ENCODE measurements at regions not wholly inside any gene's neighbourhood (a gene's known extent, or its start where the extent isn't known, plus 50 kb on each side); places are given as distances from the start of the nearest gene placed in this dataset.

DNA sequence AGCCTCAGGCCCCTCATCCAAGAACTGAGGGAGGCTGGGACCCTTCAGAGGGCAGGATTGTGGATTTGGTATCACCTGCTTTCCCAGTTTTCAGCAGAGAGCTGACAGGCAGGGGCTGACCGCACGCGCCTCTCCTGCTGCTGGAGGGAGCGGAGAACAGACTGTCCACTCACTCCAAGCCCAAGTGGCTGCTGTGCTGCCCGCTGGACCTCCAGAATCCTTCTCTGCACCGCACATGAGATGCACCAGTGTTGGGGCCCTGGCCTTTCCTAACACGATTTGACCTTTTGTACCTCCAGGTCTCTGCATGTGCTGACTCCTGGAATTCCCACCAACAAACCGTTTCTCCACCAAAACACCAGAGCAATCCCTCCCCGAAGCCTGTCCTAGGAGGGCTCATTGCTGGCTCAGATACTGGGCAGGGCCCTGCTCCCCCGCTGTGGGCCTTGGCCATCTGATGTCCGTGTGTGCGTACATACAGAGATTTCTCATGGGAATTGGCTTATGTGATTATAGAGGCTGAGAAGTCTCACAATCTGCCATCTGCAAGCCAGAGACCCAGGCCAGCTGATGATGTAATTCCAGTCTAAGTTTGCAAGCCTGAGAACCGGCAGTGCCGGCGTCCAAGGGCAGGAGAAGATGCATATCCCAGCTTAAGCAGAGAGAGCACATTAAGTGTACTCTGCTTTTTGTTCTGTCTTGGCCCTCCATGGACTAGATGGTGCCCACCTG is 141.7 kb downstream of the GADD45G start:
- Histone ChIP-seq H3K4me1 (ENCODE audit: control insufficient read depth in 2 of 2, insufficient read depth in 2 of 2, low read length in 1 of 2) (peaks cover 0 to 8% of the 10 kb centered on the region in 2 donors), H3K9me3 (ENCODE audit: control insufficient read depth in 2 of 2, insufficient read depth in 1 of 2, low read depth in 1 of 2, low read length in 1 of 2) (peaks cover 0 to 9% of the 10 kb centered on the region in 2 donors), H3K4me3 (ENCODE audit: low read depth in 1 of 2, low read length in 2 of 2) (no peak overlapping the region), H3K27me3 (ENCODE audit: control insufficient read depth in 1 of 2, insufficient read depth in 2 of 2, low read length in 2 of 2) (no peaks in the 10 kb centered on the region), H3K36me3 (ENCODE audit: control insufficient read depth in 2 of 2, insufficient read depth in 2 of 2, low read length in 1 of 2) (no peaks in the 10 kb centered on the region), H3K27ac (ENCODE audit: low read depth in 2 of 2, low read length in 1 of 2) (no peak overlapping the region)
- 77 to 82% methylated on average over 15 of the region's 15 CpGs for WGBS, 2 donors

DNA sequence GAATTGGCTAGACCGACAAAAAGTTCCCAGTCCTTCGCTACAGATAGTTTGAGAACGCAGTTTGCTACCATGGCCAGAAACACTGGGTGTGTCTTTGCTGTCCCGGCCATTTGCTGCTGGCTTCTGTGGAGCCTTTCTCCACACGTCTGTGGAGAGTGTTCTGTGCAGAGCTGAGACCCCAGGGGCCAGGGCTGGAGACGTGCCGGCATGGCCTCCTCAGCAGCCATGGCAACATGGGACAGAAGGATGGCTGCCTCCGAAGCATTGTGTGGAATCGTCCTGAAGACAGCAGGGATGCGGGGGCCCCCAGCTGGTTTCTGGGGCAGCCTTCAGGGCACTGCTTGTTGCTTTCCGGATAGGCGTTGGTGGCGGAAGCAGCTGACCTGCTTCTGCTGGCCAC is 142.8 kb downstream of the GADD45G start:
- WGBS, 2 donors = 85 to 86% methylated on average over 13 of the region's 13 CpGs
- peaks cover 0 to 8% of the 10 kb centered on the region in 2 donors for H3K4me1 ChIP-seq (ENCODE audit: control insufficient read depth in 2 of 2, insufficient read depth in 2 of 2, low read length in 1 of 2)

DNA sequence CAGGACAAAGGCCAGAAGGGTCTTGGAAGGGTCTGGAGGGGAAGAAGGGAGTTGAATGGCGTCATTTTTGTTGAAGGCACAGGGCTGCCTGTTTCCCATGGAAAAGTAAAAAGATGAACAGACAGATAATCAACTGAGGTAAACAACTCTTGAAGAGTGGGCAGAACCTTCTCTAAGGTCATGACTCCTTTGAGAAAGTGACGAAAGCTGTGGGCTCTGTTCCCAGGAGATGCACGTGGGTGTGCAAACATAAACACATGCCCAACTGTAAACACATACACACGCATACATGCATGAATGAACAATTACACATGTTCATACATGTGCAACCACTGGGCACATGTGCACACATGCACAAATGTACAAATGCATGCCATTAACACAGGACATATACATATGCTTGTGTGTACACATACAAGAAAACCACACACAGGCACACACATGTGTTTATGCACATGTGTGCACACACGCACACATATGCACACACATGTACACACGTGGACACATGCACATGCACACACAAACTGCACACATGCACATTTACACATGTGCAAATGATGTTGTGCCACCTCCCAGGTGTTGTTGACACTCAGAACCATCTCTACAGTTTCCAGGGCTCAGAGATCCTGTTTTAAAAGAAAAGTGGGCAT is 143.3 kb downstream of the GADD45G start:
- Histone ChIP-seq H3K4me1 (ENCODE audit: control insufficient read depth in 2 of 2, insufficient read depth in 2 of 2, low read length in 1 of 2) (peaks cover 0 to 8% of the 10 kb centered on the region in 2 donors), H3K9me3 (ENCODE audit: control insufficient read depth in 2 of 2, insufficient read depth in 1 of 2, low read depth in 1 of 2, low read length in 1 of 2) (peaks cover 0 to 9% of the 10 kb centered on the region in 2 donors), H3K36me3 (ENCODE audit: control insufficient read depth in 2 of 2, insufficient read depth in 2 of 2, low read length in 1 of 2) (no peaks in the 10 kb centered on the region), H3K27ac (ENCODE audit: low read depth in 2 of 2, low read length in 1 of 2) (no peak overlapping the region), H3K4me3 (ENCODE audit: low read depth in 1 of 2, low read length in 2 of 2) (no peak overlapping the region), H3K27me3 (ENCODE audit: control insufficient read depth in 1 of 2, insufficient read depth in 2 of 2, low read length in 2 of 2) (no peaks in the 10 kb centered on the region)
- WGBS, 2 donors = 62 to 64% methylated on average over 6 of the region's 6 CpGs

More for the DNA sequence above, 142.8 kb downstream of the GADD45G start:
- Histone ChIP-seq H3K27ac (ENCODE audit: low read depth in 2 of 2, low read length in 1 of 2) (no peak overlapping the region), H3K9me3 (ENCODE audit: control insufficient read depth in 2 of 2, insufficient read depth in 1 of 2, low read depth in 1 of 2, low read length in 1 of 2) (peaks cover 0 to 9% of the 10 kb centered on the region in 2 donors), H3K27me3 (ENCODE audit: control insufficient read depth in 1 of 2, insufficient read depth in 2 of 2, low read length in 2 of 2) (no peaks in the 10 kb centered on the region), H3K4me3 (ENCODE audit: low read depth in 1 of 2, low read length in 2 of 2) (no peak overlapping the region), H3K36me3 (ENCODE audit: control insufficient read depth in 2 of 2, insufficient read depth in 2 of 2, low read length in 1 of 2) (no peaks in the 10 kb centered on the region)

DNA sequence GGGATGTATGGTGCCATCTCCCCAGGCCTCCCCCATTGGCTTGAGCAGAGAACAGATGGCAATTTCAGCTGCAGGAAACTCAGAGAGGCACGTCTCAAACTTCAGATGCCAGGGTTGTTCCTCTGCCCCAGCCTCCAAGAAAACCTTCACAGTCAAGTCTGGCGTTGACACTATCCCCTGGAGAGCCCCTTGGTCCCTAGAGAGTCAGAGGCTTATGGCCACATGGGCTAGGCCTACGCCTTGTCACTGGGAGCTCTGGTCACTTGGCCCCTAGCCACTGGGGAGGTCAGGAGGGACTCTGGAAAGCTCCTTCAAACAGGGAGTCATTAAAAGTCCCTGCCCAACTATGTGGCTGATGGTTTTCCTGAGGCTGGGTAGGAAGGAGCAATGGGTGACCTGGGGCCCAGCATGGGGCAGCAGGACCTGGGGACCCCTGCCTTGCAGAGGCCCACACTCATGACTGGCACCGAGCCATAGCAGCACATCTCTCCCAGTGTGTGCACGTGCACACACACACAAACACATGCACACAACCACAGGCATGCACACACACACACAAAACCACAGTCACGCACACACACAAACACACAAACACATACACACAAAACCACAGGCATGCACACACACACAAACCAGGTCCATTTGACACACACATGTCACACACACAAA is 144.2 kb downstream of the GADD45G start:
- peaks cover 0 to 5% of the 10 kb centered on the region in 2 donors for H3K4me1 ChIP-seq (ENCODE audit: control insufficient read depth in 2 of 2, insufficient read depth in 2 of 2, low read length in 1 of 2)
- 88% methylated on average over 6 of the region's 6 CpGs for WGBS, 2 donors
- H3K27me3 ChIP-seq (ENCODE audit: control insufficient read depth in 1 of 2, insufficient read depth in 2 of 2, low read length in 2 of 2) = no peaks in the 10 kb centered on the region
- H3K9me3 ChIP-seq (ENCODE audit: control insufficient read depth in 2 of 2, insufficient read depth in 1 of 2, low read depth in 1 of 2, low read length in 1 of 2) = peaks cover 0 to 9% of the 10 kb centered on the region in 2 donors
- no peak overlapping the region for H3K4me3 ChIP-seq (ENCODE audit: low read depth in 1 of 2, low read length in 2 of 2)
- no peaks in the 10 kb centered on the region for H3K36me3 ChIP-seq (ENCODE audit: control insufficient read depth in 2 of 2, insufficient read depth in 2 of 2, low read length in 1 of 2)
- H3K27ac ChIP-seq (ENCODE audit: low read depth in 2 of 2, low read length in 1 of 2) = no peak overlapping the region

DNA sequence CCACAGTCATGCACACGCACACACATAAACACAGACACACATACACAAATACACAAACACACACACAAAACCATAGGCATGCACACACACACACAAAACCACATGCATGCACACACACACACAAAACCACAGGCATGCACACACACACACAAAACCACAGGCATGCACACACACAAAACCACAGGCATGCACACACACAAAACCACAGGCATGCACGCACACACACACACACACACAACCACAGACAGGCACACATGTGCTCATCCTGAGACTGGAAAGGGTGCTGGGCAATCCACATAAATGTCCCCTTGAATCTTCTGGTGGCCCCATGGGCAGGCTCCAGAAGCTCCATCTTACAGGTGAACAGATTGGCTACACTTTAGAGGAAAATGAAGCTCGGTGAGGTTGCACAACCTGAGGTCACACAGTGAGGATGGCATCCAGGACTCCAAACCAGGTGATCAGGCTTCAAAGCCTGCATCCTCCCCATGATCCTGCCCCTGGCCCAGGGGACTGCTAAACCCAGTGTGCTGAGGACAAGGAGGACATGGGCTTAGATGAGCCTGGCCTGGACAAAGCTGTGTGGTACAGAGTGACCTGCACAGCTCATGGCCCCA is 144.8 kb downstream of the GADD45G start:
- no peaks in the 10 kb centered on the region for H3K4me1 ChIP-seq (ENCODE audit: control insufficient read depth in 2 of 2, insufficient read depth in 2 of 2, low read length in 1 of 2)
- H3K9me3 ChIP-seq (ENCODE audit: control insufficient read depth in 2 of 2, insufficient read depth in 1 of 2, low read depth in 1 of 2, low read length in 1 of 2) = peaks cover 0 to 9% of the 10 kb centered on the region in 2 donors
- 84 to 93% methylated on average over 3 of the region's 3 CpGs for WGBS, 2 donors
- H3K4me3 ChIP-seq (ENCODE audit: low read depth in 1 of 2, low read length in 2 of 2) = no peak overlapping the region
- H3K27ac ChIP-seq (ENCODE audit: low read depth in 2 of 2, low read length in 1 of 2) = no peak overlapping the region
- no peaks in the 10 kb centered on the region for H3K27me3 ChIP-seq (ENCODE audit: control insufficient read depth in 1 of 2, insufficient read depth in 2 of 2, low read length in 2 of 2)
- no peaks in the 10 kb centered on the region for H3K36me3 ChIP-seq (ENCODE audit: control insufficient read depth in 2 of 2, insufficient read depth in 2 of 2, low read length in 1 of 2)

DNA sequence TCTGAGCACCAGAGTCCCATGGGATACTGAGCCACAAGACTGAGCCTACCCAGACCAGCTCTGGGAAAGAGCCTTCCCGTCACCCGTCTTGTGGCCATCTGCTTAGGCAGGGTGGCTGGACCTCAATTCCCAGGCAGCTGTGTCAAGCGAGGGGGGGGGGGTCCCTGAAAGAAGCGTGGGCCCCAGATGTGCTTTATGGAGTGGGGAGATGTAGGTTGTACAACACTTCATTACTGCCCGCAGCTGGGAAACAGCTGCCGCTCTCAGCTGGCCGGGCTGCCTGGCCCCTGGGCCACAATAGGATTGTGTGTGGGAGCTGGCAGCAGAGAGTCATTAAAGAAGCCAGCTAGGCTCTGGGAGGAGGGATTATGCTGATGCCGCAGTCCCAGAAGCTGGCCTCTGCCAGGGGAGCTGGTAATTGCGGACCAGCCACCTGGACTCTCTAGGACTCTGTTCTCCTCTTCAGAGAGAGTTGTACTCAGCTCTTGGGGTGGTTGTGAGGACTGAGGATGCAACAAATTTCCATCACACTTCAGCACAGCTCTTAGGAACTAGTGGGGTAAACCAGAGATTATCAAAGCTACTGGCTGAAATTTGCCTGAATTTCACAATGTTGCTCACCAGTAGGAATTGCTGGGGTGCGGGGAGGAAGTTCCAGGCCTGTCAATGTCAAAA is 145.4 kb downstream of the GADD45G start:
- H3K4me3 ChIP-seq (ENCODE audit: low read depth in 1 of 2, low read length in 2 of 2) = no peak overlapping the region
- WGBS, 2 donors = 78 to 88% methylated on average over 10 of the region's 10 CpGs
- H3K27me3 ChIP-seq (ENCODE audit: control insufficient read depth in 1 of 2, insufficient read depth in 2 of 2, low read length in 2 of 2) = no peaks in the 10 kb centered on the region
- peaks cover 0 to 9% of the 10 kb centered on the region in 2 donors for H3K9me3 ChIP-seq (ENCODE audit: control insufficient read depth in 2 of 2, insufficient read depth in 1 of 2, low read depth in 1 of 2, low read length in 1 of 2)
- no peaks in the 10 kb centered on the region for H3K4me1 ChIP-seq (ENCODE audit: control insufficient read depth in 2 of 2, insufficient read depth in 2 of 2, low read length in 1 of 2)
- H3K27ac ChIP-seq (ENCODE audit: low read depth in 2 of 2, low read length in 1 of 2) = no peak overlapping the region
- no peaks in the 10 kb centered on the region for H3K36me3 ChIP-seq (ENCODE audit: control insufficient read depth in 2 of 2, insufficient read depth in 2 of 2, low read length in 1 of 2)

DNA sequence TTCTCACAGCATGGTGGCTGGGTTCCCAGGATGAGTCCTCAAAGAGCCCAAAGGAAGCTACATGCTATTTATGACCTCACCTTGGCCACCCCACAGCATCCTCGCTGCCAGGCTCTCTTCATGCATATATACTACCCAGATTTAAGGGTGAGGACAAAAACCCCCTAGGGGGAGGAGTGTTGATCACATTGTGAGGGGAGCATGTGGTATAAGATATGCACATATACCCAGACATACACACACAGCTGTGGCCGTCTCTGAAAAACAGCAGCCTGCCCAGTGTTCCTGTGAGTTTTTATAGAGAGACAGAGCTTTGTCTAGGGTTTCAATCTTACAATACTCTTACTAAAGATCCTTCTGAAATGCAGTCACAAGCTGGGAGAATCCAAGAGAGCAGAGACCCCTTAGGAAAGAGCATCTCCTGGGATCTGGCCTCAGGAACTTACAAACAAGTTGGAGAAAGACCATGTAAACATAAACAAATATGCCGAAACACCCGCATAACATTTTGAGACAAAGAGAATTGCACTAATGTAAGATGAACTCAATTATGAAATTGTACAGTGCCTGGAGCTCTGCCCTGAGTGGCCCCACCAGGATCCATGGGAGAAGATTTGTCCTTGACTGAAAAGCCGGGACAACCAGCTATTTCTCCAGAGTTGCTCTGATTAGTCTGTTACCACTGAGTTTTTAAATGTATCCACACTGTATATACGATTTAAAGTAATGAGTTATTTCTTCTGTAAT is 146.4 kb downstream of the GADD45G start:
- H3K36me3 ChIP-seq (ENCODE audit: control insufficient read depth in 2 of 2, insufficient read depth in 2 of 2, low read length in 1 of 2) = no peaks in the 10 kb centered on the region
- H3K4me3 ChIP-seq (ENCODE audit: low read depth in 1 of 2, low read length in 2 of 2) = no peak overlapping the region
- WGBS, 2 donors = 85% methylated on average over 6 of the region's 6 CpGs
- H3K27me3 ChIP-seq (ENCODE audit: control insufficient read depth in 1 of 2, insufficient read depth in 2 of 2, low read length in 2 of 2) = no peaks in the 10 kb centered on the region
- no peaks in the 10 kb centered on the region for H3K9me3 ChIP-seq (ENCODE audit: control insufficient read depth in 2 of 2, insufficient read depth in 1 of 2, low read depth in 1 of 2, low read length in 1 of 2)
- H3K4me1 ChIP-seq (ENCODE audit: control insufficient read depth in 2 of 2, insufficient read depth in 2 of 2, low read length in 1 of 2) = no peaks in the 10 kb centered on the region
- H3K27ac ChIP-seq (ENCODE audit: low read depth in 2 of 2, low read length in 1 of 2) = no peak overlapping the region

DNA sequence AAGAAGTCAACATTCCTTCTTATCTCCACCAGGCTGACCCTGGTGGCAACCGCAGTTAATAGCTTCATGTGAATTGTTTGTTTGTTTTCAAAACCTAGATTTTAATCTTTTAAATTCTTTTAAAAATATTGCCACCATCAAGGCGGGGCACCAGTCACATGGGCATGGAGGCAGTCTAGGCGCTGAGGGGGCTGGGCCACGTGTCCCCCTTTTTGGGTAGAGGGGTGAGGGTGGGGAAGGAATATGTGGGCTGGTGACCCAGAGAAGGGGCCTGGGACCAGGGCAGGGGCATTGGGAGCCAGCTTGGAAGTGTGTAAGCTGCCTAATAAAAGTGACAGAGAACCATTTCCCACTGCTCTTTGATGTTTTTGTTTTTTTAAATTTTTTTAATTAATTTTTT is 147.3 kb downstream of the GADD45G start:
- H3K4me1 ChIP-seq (ENCODE audit: control insufficient read depth in 2 of 2, insufficient read depth in 2 of 2, low read length in 1 of 2) = no peaks in the 10 kb centered on the region
- no peak overlapping the region for H3K27ac ChIP-seq (ENCODE audit: low read depth in 2 of 2, low read length in 1 of 2)
- 84 to 87% methylated on average over 4 of the region's 4 CpGs for WGBS, 2 donors
- no peaks in the 10 kb centered on the region for H3K9me3 ChIP-seq (ENCODE audit: control insufficient read depth in 2 of 2, insufficient read depth in 1 of 2, low read depth in 1 of 2, low read length in 1 of 2)
- no peaks in the 10 kb centered on the region for H3K36me3 ChIP-seq (ENCODE audit: control insufficient read depth in 2 of 2, insufficient read depth in 2 of 2, low read length in 1 of 2)
- no peaks in the 10 kb centered on the region for H3K27me3 ChIP-seq (ENCODE audit: control insufficient read depth in 1 of 2, insufficient read depth in 2 of 2, low read length in 2 of 2)
- no peak overlapping the region for H3K4me3 ChIP-seq (ENCODE audit: low read depth in 1 of 2, low read length in 2 of 2)
